ENCODE measurements at regions not wholly inside any gene's neighbourhood (a gene's known extent, or its start where the extent isn't known, plus 50 kb on each side); places are given as distances from the start of the nearest gene placed in this dataset.

DNA sequence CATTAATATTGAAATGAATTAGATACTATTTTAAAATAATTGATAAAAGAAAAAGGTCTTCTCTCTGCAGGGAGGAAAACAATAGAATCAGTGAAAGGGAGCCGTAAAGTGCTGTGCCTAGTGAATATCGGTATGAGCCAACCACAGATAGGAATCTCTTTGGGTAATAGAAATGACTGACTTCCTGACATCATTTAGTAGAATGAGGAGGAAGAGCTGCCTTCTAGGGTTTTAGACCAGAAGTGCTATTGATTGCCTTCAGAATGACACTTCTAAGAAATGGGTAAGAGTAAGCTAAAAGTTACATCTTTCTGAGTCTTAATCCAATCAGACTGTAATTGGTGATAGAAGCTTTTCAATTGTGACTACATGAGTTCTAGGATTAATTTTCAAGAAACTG, 134.0 kb upstream of the MAP9 start:
- no peak for DNase-seq

GRCh38 chr4:155509555-155509954, 132.8 kb upstream of the MAP9 start:
- DNase-seq: no peak

DNA sequence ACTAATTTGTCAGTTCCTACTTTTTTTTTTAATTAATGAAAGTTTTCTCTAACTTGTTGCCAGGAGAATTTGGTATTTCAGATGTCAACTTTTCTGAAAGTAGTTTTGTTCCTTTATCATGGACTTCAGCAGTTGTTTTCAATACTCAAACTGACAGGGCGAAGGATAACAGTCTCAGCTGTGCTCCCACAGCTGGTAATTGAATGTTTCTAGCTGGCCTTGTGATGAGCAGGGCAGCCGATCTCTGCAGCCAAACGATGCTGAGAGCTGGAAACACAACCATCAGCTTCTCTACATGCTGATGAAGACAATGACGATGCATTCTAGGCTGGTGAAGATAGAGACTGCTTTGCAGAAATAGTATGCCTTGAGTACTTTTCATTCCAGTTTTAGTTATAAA, 130.0 kb upstream of the MAP9 start:
- no peak for DNase-seq

DNA sequence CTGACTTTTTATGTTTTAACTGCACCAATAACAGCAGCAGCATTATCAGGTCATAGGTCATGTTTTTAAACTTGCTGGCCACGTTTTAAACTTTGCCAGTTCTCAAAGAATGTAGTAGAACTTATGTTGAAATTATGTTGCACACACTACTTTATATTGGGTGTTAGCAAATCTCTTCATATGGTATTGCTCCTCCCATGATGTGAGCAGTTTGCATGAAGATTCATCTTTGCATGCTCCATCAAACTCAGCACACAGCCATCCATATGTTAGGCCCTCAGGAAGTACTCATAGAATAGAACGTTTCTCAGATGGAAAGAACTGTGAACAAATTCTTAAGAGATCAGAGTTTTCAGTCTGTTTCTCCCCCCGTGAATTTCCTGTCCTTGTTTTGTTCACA, 128.6 kb upstream of the MAP9 start:
- DNase-seq: no peak

- DNase-seq: peak; percentile 5
Measured at GRCh38 chr4:155497306-155497705, 120.5 kb upstream of the MAP9 start.

DNA sequence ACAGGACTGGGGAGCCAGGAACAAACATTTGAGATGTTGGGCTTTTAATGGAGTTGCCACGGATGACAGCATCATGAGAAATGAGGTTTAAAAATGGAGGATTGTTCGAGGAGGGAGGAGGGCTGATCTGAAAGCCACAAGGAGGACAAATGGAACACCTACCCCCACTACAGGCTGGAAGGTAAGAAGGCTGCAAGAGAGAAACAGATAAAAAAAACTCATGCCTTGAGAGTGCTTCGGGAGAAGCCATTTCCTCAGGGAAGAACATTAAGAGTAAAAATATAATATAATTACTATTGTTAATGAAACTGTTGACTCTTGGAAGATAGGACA, 119.5 kb upstream of the MAP9 start:
- no peak for DNase-seq

DNA sequence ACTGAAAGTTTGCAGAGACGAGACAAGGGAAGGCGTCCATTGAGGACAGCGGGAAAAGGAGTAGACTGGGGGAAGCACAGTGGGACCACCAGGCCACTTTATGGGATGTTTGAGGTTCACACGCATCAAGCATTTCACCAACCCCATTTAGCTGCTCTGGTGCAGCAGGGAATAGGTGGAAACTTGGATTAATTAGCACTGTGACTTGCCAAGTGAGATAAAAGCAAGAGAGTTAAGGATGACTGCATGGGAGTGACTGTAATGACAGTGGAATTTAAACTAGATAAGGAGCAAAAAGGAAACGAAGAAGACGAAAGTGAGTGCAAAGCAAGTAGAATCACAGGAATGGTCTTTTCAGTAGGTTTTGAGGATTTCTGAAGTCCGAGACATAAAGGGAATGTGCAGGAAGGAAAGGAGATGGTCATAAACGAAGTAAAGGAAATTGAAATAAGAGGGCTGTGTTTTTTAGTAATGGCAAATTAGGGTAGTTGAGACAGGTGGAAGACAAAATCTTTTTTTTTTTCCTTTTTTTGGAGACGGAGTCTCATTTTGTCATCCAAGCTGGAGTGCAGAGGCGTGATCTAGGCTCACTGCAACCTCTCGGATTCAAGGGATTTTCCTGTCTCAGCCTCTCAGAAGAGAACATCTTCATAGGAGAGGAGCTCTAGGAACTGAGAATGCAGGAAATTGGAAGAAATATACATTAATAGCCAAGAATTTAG, 119.0 kb upstream of the MAP9 start:
- no peak for DNase-seq

DNA sequence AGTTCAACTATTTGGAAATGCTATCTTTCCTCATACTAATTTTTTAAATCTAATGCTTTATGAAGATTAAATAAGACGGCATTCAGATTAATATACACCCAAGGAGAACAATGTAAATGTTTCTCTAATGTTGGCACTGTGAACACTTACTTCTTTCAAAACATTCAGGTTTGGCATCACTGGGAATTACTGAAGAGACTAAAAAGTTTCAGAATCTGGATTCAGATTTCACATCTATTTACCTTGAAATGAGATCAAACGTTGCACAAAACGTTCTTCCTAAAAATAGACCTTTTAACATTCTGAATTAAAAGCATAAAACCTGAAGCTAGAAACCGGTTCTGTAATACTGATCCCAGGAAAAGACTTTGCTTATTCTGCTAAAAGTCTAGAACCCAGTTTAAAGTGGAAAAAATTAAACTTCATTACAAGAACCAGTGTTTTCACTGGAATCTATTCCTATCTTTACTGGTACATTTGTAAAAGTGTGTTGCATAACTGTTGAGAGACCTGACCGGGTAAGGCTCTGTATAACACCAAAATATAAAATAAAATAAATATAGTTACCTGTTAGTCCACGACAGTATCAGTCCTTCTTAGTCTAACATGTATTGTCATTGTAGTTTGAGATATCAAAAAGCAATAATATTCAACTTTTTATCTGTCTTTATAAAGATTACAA, 117.4 kb upstream of the MAP9 start:
- no peak for DNase-seq

- DNase-seq: no peak
Measured at GRCh38 chr4:155491336-155492120, 114.8 kb upstream of the MAP9 start.

DNA sequence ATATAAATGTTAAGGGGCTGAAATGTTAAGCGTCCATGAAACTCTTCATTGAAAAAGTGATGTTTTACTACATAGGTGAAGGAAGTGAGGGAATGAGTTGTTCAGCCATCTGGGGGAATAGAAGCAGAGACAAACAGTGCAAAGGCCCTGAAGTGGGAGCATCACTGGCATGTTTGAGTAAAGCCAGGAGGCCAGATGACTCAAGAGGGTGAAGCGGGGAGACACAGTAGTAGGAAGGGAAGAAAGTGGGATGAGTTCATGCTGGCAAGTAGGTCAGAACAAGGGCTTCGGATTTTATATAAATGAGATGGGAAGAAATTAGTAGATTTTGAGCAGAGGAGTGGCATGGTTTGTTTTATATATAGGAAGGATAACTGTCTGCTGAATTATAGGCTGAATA, 112.5 kb upstream of the MAP9 start:
- no peak for DNase-seq

DNA sequence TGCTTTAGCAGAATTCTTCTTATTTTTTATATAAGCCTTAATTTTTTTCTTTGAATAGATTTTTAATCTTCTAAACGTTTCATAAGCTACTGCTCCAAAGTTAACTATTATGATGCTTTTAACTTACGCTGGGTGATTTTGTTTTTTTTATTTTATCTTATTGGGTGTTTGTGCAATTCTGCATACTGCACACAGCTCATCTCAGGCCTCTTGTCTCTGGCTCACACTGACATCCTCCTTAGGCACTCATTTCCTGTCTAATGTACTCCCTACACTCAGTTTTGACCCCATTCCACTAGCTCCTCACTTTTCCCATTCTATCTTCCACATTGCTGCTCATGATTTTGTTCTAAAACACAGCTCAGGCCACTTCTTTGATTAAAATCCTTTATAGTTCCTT, 111.9 kb upstream of the MAP9 start:
- DNase-seq: no peak

DNA sequence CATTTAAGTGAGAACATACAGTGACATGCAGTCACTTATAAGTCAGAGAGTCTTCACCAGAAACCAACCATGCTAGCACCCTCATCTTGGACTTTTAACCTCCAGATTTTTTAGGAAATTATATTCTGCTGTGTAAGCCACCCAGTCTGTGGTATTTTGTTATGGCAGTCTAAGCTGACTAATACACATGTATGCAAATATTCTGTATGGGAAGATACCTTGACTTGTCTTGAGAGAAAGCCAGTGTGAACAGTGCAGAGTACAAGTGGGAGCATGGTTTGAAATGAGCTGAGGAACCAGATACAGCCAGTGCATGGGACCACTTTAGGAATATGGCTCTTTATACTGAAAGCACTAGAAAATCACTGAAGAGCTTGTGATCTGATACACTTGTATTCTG, 110.4 kb upstream of the MAP9 start:
- no peak for DNase-seq

DNA sequence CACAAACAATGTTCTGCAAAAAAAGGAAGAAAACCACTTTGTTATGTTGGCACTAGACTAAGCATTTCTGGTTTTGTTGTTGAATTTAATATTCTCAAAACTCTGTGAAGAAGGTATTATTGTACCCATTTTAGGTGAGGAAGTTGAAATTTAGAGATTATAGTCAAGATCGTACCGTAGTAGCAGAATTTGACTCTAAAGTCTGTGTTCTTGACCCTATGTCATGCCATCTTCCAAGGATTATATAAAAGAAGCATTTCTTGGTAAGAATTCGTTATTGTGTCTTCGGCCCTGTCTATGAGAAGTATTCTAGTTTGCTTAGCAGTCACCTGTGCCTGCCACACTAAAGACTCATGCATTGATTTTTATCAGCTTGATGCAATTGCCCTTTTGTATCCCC, 104.4 kb upstream of the MAP9 start:
- no peak for DNase-seq

GRCh38 chr4:155479835-155480234, 103.1 kb upstream of the MAP9 start:
- no peak for DNase-seq

DNA sequence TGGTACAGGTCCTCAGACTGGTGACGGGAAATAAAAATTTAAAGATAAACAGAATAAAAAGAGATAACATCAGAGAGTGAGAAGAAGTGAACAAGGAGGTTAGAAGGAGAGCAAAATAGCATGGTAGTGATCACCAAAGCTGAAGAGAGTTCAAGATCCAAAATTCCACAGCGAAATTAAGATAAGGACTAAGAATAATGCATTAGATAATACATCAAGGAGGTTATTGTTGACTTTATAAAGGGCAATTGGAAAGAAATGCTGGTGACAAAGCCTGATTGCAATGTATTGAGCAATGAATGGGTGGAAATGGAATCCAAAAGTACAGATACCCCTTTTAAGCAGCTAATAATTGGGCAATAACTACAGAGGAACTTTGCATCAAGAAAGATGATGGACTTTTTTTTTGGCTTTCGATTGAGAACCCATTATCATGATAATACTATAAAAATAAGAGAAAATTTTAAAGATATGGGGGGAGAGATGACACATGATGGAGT, 101.6 kb upstream of the MAP9 start:
- DNase-seq: no peak

DNA sequence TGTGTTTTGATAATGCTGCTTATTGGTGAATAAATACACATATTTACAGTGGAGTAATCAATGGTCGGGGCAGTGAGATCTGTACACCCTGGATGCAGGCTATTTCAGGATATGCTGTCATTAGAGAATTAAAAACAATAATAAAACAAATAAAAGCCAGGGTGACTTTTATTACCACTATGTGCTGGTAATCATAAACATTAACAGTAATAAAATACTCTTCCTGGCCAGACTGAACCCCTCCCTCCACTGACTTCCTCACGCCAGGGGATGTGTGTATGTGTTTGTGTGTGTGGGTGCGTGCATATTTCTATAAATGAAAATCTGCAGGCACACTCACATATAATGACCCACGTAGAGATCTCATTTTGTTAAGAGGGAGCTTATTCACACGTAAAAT, 98.0 kb upstream of the MAP9 start:
- no peak for DNase-seq

DNA sequence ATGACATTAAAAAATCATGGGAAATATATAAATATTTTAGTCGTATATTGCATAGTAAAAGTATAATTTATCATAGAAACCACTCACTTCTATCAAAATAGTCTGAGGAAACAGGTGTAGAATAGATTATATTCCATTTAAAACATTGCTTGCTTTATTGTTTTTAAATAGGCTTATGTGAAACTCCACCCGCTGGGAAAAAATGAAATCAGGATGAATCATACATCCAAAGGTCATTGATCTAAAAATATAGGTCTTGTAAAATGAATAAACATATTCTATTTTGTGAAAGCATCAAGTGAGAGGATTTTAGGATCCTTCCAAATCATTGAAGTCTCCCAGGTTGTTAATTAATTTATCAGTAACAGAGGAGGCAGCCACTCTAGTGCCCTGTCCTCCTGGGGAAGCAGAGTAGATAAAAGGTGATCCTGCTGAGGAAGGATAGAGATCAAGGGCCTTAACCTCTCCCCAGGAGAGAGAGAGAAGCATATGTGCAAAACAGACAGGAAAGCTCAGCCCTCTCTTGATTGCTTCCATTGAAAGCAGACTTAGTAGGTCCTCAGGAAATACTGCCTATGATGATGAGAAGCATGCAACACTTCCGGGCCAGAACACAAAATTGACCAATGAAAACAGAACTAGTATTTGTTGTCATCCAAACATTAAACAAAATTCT, 96.8 kb upstream of the MAP9 start:
- no peak for DNase-seq

- no peak for DNase-seq
Measured at GRCh38 chr4:155468282-155468681, 91.5 kb upstream of the MAP9 start.

DNA sequence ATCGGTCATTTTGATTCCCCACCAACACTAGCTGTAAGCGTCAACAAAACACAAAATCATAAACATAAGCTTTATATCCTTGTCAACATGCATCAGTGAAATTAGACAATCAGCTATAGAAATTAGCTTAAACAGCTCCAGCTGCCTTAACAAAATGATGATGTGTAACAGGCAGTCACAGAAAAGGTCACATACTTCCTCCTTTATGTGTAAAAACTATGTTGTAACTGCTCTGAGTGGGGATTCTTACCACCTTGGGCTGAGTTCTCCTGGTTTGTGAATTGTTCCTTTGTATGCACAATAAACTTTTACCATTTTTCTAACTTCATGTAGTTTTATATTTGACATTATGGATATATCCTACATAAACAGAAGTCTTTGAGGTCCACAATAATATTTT, 73.9 kb upstream of the MAP9 start:
- no peak for DNase-seq

DNA sequence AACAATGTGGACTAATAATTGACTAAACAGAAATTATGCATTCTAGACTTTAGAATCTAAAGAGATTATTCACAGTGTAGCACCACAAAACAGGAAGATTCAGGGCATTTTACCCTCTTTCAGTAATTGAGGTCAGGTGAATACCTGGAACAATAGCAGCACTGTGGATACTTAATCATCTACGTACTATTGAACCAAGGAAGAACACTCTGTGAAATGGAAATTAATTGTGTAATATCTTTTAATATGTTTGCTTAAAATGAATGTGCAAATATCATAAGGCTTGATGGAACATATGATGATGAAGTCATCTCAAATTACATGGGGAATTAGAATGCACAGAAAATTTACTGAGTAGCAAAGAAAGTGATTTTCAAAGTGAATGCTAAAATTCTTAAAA, 68.5 kb upstream of the MAP9 start:
- DNase-seq: no peak

GRCh38 chr4:155444721-155445120, 68.0 kb upstream of the MAP9 start:
- DNase-seq: peak; percentile 2

DNA sequence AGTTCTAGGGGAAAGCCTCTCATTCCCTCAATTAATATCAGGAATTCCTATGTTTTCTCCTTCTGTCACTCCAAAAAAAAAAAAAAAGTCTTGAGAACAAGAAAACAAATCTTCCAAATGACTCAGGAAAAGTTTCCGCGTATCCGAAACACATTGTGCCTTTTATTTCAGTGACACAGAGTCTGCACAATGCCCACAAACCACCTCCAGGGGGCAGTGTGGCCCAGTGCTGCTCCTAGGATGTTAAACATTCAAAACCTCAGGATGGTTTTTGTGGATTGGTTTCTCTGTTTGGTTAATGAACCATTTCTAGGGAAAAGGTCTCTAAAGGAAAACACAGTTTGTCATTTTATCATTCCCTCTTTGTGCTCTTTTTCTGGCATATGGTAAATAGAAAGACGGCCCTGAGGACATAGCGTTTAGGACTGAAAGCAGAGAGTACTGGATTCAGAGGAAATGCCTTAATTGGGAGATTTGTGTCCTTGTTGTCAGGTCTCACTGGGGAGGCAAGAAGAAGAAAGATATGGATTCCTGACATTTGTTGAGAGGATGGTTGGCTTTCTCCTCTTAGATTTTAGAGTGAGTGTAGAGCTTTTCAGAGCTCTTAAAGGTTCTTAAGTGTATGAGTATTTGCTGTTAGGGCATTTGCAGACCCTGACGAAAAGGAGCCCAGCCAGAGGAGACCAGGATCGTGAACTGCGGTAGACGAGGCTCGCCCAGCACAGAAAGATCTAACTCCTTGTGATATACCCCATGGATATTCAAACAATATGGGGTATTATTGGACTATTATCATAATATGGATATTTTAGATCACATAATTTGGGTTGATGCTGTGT, 65.7 kb upstream of the MAP9 start:
- DNase-seq: peak; percentile 76

- DNase-seq: no peak
Measured at GRCh38 chr4:155441475-155441874, 64.7 kb upstream of the MAP9 start.
